Osteocyte (in vitro differentiated cells): ENCODE measurements at regions not wholly inside any gene's neighbourhood (a gene's known extent, or its start where the extent isn't known, plus 50 kb on each side); places are given as distances from the start of the nearest gene placed in this dataset.

Experiments
- DNase-seq: peaks from one replicate; pipeline ENCODE4 v3.0.0; 2021; ENCODE audit warnings: mixed read lengths; ENCODE audit not compliant: unreplicated experiment; ENCODE audit errors: extremely low spot score
- H3K27ac Mint-ChIP-seq: one replicate; pipeline ENCODE4 v1.8.0; 2021; ENCODE audit warnings: mild to moderate bottlenecking, mixed read lengths; ENCODE audit not compliant: unreplicated experiment
- H3K27me3 Mint-ChIP-seq: one replicate; pipeline ENCODE4 v1.8.0; 2021; ENCODE audit warnings: mixed read lengths; ENCODE audit not compliant: unreplicated experiment
- H3K36me3 Mint-ChIP-seq: one replicate; pipeline ENCODE4 v1.8.0; 2021; ENCODE audit warnings: mixed read lengths; ENCODE audit not compliant: unreplicated experiment
- H3K4me1 Mint-ChIP-seq: one replicate; pipeline ENCODE4 v1.8.0; 2021; ENCODE audit warnings: mixed read lengths; ENCODE audit not compliant: unreplicated experiment
- H3K4me3 Mint-ChIP-seq: one replicate; pipeline ENCODE4 v1.8.0; 2021; ENCODE audit warnings: mild to moderate bottlenecking, moderate library complexity, mixed read lengths; ENCODE audit not compliant: unreplicated experiment
- H3K9me3 Mint-ChIP-seq: one replicate; pipeline ENCODE4 v1.8.0; 2021; ENCODE audit warnings: mixed read lengths; ENCODE audit not compliant: unreplicated experiment
- CTCF ChIP-seq: fragments of 200-600 bp; sonication (generic); IDR thresholded peaks from 2 replicates; pipeline ENCODE4 v1.5.0; 2021; ENCODE audit warnings: antibody characterized with exemption, mild to moderate bottlenecking, moderate library complexity

GRCh38 chr13:47523771-47524170, 477.3 kb downstream of the SUCLA2 start:
- H3K27ac Mint-ChIP-seq = no peak overlapping the region
- H3K36me3 Mint-ChIP-seq = no peaks in the 10 kb centered on the region
- H3K9me3 Mint-ChIP-seq = peaks cover 7% of the 10 kb centered on the region
- no peaks in the 10 kb centered on the region for H3K27me3 Mint-ChIP-seq
- TF ChIP-seq CTCF = no peak
- no peak for DNase-seq
- no peak overlapping the region for H3K4me3 Mint-ChIP-seq
- H3K4me1 Mint-ChIP-seq = no peaks in the 10 kb centered on the region

- no peak overlapping the region for H3K4me3 Mint-ChIP-seq
Measured at GRCh38 chr13:47521890-47522487, 479.1 kb downstream of the SUCLA2 start.

GRCh38 chr13:47519626-47520025, 481.4 kb downstream of the SUCLA2 start:
- Mint-ChIP-seq H3K4me1 (no peaks in the 10 kb centered on the region), H3K27me3 (no peaks in the 10 kb centered on the region), H3K4me3 (no peak overlapping the region), H3K36me3 (no peaks in the 10 kb centered on the region), H3K9me3 (peaks cover 24% of the 10 kb centered on the region), H3K27ac (no peak overlapping the region)
- no peak for TF ChIP-seq CTCF
- DNase-seq = no peak

More at GRCh38 chr13:47521890-47522487, 479.1 kb downstream of the SUCLA2 start:
- DNase-seq = no peak
- Mint-ChIP-seq H3K4me1 (no peaks in the 10 kb centered on the region), H3K27ac (no peak overlapping the region), H3K27me3 (no peaks in the 10 kb centered on the region), H3K36me3 (no peaks in the 10 kb centered on the region), H3K9me3 (peaks cover 7% of the 10 kb centered on the region)
- no peak for TF ChIP-seq CTCF

- H3K4me3 Mint-ChIP-seq = no peak overlapping the region
- TF ChIP-seq CTCF = no peak
- peaks cover 31% of the 10 kb centered on the region for H3K9me3 Mint-ChIP-seq
- no peak for DNase-seq
- no peaks in the 10 kb centered on the region for H3K36me3 Mint-ChIP-seq
- H3K27ac Mint-ChIP-seq = no peak overlapping the region
- H3K4me1 Mint-ChIP-seq = no peaks in the 10 kb centered on the region
- H3K27me3 Mint-ChIP-seq = no peaks in the 10 kb centered on the region
Measured at GRCh38 chr13:47518530-47518929, 482.5 kb downstream of the SUCLA2 start.

GRCh38 chr13:47511647-47512046, 489.4 kb downstream of the SUCLA2 start:
- Mint-ChIP-seq H3K4me3 (no peak overlapping the region), H3K36me3 (no peaks in the 10 kb centered on the region), H3K4me1 (no peaks in the 10 kb centered on the region), H3K27me3 (peaks cover 4% of the 10 kb centered on the region), H3K27ac (no peak overlapping the region), H3K9me3 (peaks cover 24% of the 10 kb centered on the region)
- TF ChIP-seq CTCF = no peak
- no peak for DNase-seq
